ENCODE measurements at regions not wholly inside any gene's neighbourhood (a gene's known extent, or its start where the extent isn't known, plus 50 kb on each side); places are given as distances from the start of the nearest gene placed in this dataset.

GRCh38 chr6:14910692-14911547, 334.9 kb upstream of the JARID2 start (continued):
- TF ChIP-seq ZNF592 (IDR thresholded peaks at IDR 0.05), result no peak
- TF ChIP-seq NR2F1 (conservative IDR thresholded peaks at IDR 0.05), result peak; percentile 68
- 0 out of 2 replicates have a peak, but pooled peaks have one; percentile 27 for TF ChIP-seq MAX (IDR thresholded peaks at IDR 0.05; ENCODE audit: low read depth, low read length)
- peak; percentile 76; the same call in 1 of the 2 replicates for TF ChIP-seq RELB (IDR thresholded peaks at IDR 0.05; ENCODE audit: low read depth)
- TF ChIP-seq ZBED1 (IDR thresholded peaks at IDR 0.05; ENCODE audit: borderline replicate concordance), result peak; percentile 75; the same call in 1 of the 2 replicates
- TF ChIP-seq EGR1 (IDR thresholded peaks at IDR 0.05; ENCODE audit: borderline replicate concordance in 1 of 2, low read depth in 2 of 2, low read length in 2 of 2), result peak in 1 of 2 experiments; percentile 74; a peak in 1 of 3 replicates
- TF ChIP-seq POU2F2 (IDR thresholded peaks at IDR 0.05; ENCODE audit: borderline replicate concordance, low read depth, low read length), result peak; percentile 83; the same call in 1 of the 3 replicates
- TF ChIP-seq IRF4 (IDR thresholded peaks at IDR 0.05; ENCODE audit: low read depth, low read length), result peak; percentile 95
- peak; percentile 100 for TF ChIP-seq TCF12 (IDR thresholded peaks at IDR 0.05; ENCODE audit: low read depth, low read length)
- TF ChIP-seq CREM (IDR thresholded peaks at IDR 0.05; ENCODE audit: low read depth), result peak; percentile 91
- peak; percentile 98 for TF ChIP-seq IKZF1 (conservative IDR thresholded peaks at IDR 0.05)
- peak; percentile 95 to 97 for TF ChIP-seq IKZF2 (IDR thresholded peaks at IDR 0.05)
- TF ChIP-seq HSF1 (IDR thresholded peaks at IDR 0.05; ENCODE audit: low read depth, low read length), result no peak
- no peak for TF ChIP-seq SMAD1 (IDR thresholded peaks at IDR 0.05; ENCODE audit: low read depth, partially characterized antibody)
- no peak for TF ChIP-seq IRF5 (IDR thresholded peaks at IDR 0.05; ENCODE audit: borderline replicate concordance)
- TF ChIP-seq NFYA (IDR thresholded peaks at IDR 0.05; ENCODE audit: borderline replicate concordance, low read depth, low read length), result no peak
- TF ChIP-seq PML (IDR thresholded peaks at IDR 0.05; ENCODE audit: low read length), result peak; percentile 52; the same call in 1 of the 2 replicates
- peak; percentile 87 for TF ChIP-seq TBL1XR1 (IDR thresholded peaks at IDR 0.05; ENCODE audit: low read depth, low read length)
- peak in 1 of 2 experiments; percentile 61; a peak in 1 of 4 replicates for TF ChIP-seq CEBPB (IDR thresholded peaks at IDR 0.05; ENCODE audit: borderline replicate concordance in 1 of 2, low read depth in 2 of 2, low read length in 2 of 2)
- peak; percentile 38; the same call in 1 of the 2 replicates for TF ChIP-seq BMI1 (IDR thresholded peaks at IDR 0.05; ENCODE audit: borderline replicate concordance)
- TF ChIP-seq POLR2A (IDR thresholded peaks at IDR 0.05; ENCODE audit: low read depth, low read length), result peak; percentile 43; the same call in 1 of the 2 replicates
- TF ChIP-seq STAT1 (conservative IDR thresholded peaks at IDR 0.05), result no peak

Data from GM12878 (cell line).